ENCODE measurements at regions not wholly inside any gene's neighbourhood (a gene's known extent, or its start where the extent isn't known, plus 50 kb on each side); places are given as distances from the start of the nearest gene placed in this dataset.
"Not testable (repeated sequence)": the region's sequence is repeated elsewhere in the genome, so short reads cannot be mapped to it uniquely, and the experiment has no call there.

DNA sequence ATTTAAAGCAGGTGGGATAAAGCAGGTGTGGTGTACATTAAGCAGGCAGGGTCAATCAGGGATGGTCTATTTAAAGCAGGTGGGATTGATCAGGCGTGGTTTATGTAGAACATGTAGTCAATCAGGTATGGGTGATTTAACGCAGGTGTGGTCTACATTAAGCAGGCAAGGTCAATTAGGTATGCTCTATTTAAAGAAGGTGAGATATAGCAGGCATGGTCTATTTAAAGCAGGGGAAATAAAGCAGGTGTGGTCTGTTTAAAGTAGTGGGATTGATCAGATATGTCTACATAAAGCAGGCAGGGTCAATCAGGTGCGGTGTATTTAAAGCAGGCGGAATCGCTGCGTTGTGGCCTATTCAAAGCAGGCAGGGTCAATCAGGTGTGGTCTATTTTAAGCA, 88.6 kb upstream of the MXRA5 start:
- Histone ChIP-seq H3K36me3 (no peaks in the 10 kb centered on the region), H3K27ac (no peak overlapping the region), H3K9me3 (ENCODE audit: severe bottlenecking) (no peaks in the 10 kb centered on the region), H3K4me3 (ENCODE audit: low read depth, low read length) (no peak overlapping the region), H3K27me3 (ENCODE audit: insufficient read depth, low read depth, severe bottlenecking) (peaks cover 3% of the 10 kb centered on the region)
- no peak for DNase-seq
- TF ChIP-seq, protein P1, sequence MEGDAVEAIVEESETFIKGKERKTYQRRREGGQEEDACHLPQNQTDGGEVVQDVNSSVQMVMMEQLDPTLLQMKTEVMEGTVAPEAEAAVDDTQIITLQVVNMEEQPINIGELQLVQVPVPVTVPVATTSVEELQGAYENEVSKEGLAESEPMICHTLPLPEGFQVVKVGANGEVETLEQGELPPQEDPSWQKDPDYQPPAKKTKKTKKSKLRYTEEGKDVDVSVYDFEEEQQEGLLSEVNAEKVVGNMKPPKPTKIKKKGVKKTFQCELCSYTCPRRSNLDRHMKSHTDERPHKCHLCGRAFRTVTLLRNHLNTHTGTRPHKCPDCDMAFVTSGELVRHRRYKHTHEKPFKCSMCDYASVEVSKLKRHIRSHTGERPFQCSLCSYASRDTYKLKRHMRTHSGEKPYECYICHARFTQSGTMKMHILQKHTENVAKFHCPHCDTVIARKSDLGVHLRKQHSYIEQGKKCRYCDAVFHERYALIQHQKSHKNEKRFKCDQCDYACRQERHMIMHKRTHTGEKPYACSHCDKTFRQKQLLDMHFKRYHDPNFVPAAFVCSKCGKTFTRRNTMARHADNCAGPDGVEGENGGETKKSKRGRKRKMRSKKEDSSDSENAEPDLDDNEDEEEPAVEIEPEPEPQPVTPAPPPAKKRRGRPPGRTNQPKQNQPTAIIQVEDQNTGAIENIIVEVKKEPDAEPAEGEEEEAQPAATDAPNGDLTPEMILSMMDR (IDR thresholded peaks at IDR 0.05; ENCODE audit: low read depth, low read length): no peak

DNA sequence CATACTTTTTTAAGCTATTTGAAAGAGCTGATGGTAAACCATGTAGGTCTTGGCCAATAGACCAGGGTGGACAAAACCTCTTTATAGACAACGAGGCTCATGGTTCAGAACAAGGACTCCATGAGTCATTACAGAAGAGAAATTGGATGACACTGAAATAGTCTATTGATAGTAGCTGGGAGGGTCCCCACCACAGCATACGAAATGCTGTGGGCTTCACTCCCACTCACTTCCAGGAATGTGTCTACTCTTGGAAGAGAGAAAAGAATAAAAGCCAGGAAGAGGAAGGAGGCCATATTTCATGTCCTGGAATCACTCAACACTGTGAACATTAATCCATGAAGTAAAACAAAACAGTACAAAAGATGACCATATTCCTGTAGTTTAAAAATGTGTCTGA, 82.3 kb upstream of the MXRA5 start:
- no peaks in the 10 kb centered on the region for H3K36me3 ChIP-seq
- no peak for DNase-seq
- H3K9me3 ChIP-seq (ENCODE audit: severe bottlenecking): no peaks in the 10 kb centered on the region
- H3K4me3 ChIP-seq (ENCODE audit: low read depth, low read length): no peak overlapping the region
- TF ChIP-seq, protein P1 (IDR thresholded peaks at IDR 0.05; ENCODE audit: low read depth, low read length): no peak
- H3K27me3 ChIP-seq (ENCODE audit: insufficient read depth, low read depth, severe bottlenecking): peaks cover 3% of the 10 kb centered on the region
- no peak overlapping the region for H3K27ac ChIP-seq

GRCh38 chrX:3426552-3426951, 80.1 kb upstream of the MXRA5 start:
- no peak overlapping the region for H3K4me3 ChIP-seq (ENCODE audit: low read depth, low read length)
- H3K36me3 ChIP-seq: no peaks in the 10 kb centered on the region
- no peak for DNase-seq
- peaks cover 2% of the 10 kb centered on the region for H3K27me3 ChIP-seq (ENCODE audit: insufficient read depth, low read depth, severe bottlenecking)
- no peak overlapping the region for H3K27ac ChIP-seq
- TF ChIP-seq, protein P1 (IDR thresholded peaks at IDR 0.05; ENCODE audit: low read depth, low read length): no peak
- H3K9me3 ChIP-seq (ENCODE audit: severe bottlenecking): no peaks in the 10 kb centered on the region

- Histone ChIP-seq H3K9me3 (ENCODE audit: severe bottlenecking) (no peaks in the 10 kb centered on the region), H3K36me3 (no peaks in the 10 kb centered on the region), H3K27me3 (ENCODE audit: insufficient read depth, low read depth, severe bottlenecking) (peaks cover 5% of the 10 kb centered on the region), H3K4me3 (ENCODE audit: low read depth, low read length) (no peak overlapping the region), H3K27ac (no peak overlapping the region)
- TF ChIP-seq, protein P1 (IDR thresholded peaks at IDR 0.05; ENCODE audit: low read depth, low read length): no peak
- DNase-seq: no peak
Measured at GRCh38 chrX:3425031-3425430, 78.6 kb upstream of the MXRA5 start.

- TF ChIP-seq, protein P1 (IDR thresholded peaks at IDR 0.05; ENCODE audit: low read depth, low read length): no peak
- Histone ChIP-seq H3K27me3 (ENCODE audit: insufficient read depth, low read depth, severe bottlenecking) (peaks cover 5% of the 10 kb centered on the region), H3K9me3 (ENCODE audit: severe bottlenecking) (no peaks in the 10 kb centered on the region), H3K36me3 (no peaks in the 10 kb centered on the region), H3K27ac (no peak overlapping the region), H3K4me3 (ENCODE audit: low read depth, low read length) (no peak overlapping the region)
- DNase-seq: no peak
Measured at GRCh38 chrX:3420316-3420715, 73.9 kb upstream of the MXRA5 start.

- TF ChIP-seq, protein P1 (IDR thresholded peaks at IDR 0.05; ENCODE audit: low read depth, low read length): no peak
- no peak overlapping the region for H3K27ac ChIP-seq
- H3K36me3 ChIP-seq: no peaks in the 10 kb centered on the region
- no peaks in the 10 kb centered on the region for H3K27me3 ChIP-seq (ENCODE audit: insufficient read depth, low read depth, severe bottlenecking)
- H3K9me3 ChIP-seq (ENCODE audit: severe bottlenecking): no peaks in the 10 kb centered on the region
- no peak for DNase-seq
- H3K4me3 ChIP-seq (ENCODE audit: low read depth, low read length): no peak overlapping the region
Measured at GRCh38 chrX:3415011-3415410, 68.6 kb upstream of the MXRA5 start.

DNA sequence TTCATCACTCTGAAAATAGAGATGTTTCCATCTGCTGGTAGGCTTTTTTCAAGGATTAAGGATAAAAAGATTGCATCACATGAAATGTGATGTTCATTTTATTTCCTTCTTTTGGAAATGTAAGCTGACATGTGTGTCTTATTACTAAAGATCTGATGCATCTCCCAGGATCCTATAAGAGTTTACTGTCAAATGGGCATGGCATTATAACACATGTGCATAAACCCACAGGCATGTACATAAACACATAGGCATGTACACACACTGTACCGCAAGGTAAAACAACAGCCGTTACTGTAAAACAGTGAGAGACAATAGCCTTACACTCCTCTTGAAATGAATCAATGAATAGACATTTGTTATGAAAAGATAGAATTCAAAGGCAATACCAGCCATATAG, 65.2 kb upstream of the MXRA5 start:
- H3K36me3 ChIP-seq; H3K9me3 ChIP-seq (ENCODE audit: severe bottlenecking); DNase-seq; H3K27me3 ChIP-seq (ENCODE audit: insufficient read depth, low read depth, severe bottlenecking); H3K4me3 ChIP-seq (ENCODE audit: low read depth, low read length); H3K27ac ChIP-seq: not testable (repeated sequence)

GRCh38 chrX:3409936-3410335, 63.5 kb upstream of the MXRA5 start:
- not testable (repeated sequence) for H3K27ac ChIP-seq; H3K36me3 ChIP-seq; H3K27me3 ChIP-seq (ENCODE audit: insufficient read depth, low read depth, severe bottlenecking); H3K9me3 ChIP-seq (ENCODE audit: severe bottlenecking); H3K4me3 ChIP-seq (ENCODE audit: low read depth, low read length); DNase-seq

All from WERI-Rb-1 (cell line).